NT2/D1 (cell line): ENCODE measurements at regions not wholly inside any gene's neighbourhood (a gene's known extent, or its start where the extent isn't known, plus 50 kb on each side); places are given as distances from the start of the nearest gene placed in this dataset.
"Not testable (repeated sequence)": the region's sequence is repeated elsewhere in the genome, so short reads cannot be mapped to it uniquely, and the experiment has no call there.

Source experiments
- YY1 ChIP-seq: IDR thresholded peaks from 2 replicates; pipeline ENCODE4 v1.6.1; 2011; ENCODE audit not compliant: insufficient read length, insufficient read depth
- ZNF274 ChIP-seq: IDR thresholded peaks from 2 replicates; pipeline ENCODE4 v1.6.1; 2011; ENCODE audit warnings: mild to moderate bottlenecking, low read depth, low read length

GRCh38 chr2:129532158-129532557 is 447.3 kb upstream of the RAB6C start:
- not testable (repeated sequence) for TF ChIP-seq YY1, ZNF274
